Stomach smooth muscle (tissue), 2 donors: ENCODE measurements at regions not wholly inside any gene's neighbourhood (a gene's known extent, or its start where the extent isn't known, plus 50 kb on each side); places are given as distances from the start of the nearest gene placed in this dataset.

ENCODE experiments used
- H3K27ac ChIP-seq: one replicate; pipeline ENCODE4 v1.7.0; 2013; ENCODE audit warnings: mild to moderate bottlenecking, low read length, inconsistent platforms
- H3K27me3 ChIP-seq, 2 donors: one replicate each; pipeline ENCODE4 v1.7.0; 2013; ENCODE audit warnings: low read length in 2 of 2; ENCODE audit not compliant: insufficient read depth in 2 of 2, control insufficient read depth in 1 of 2
- H3K36me3 ChIP-seq, 2 donors: one replicate each; pipeline ENCODE4 v1.7.0; 2013; ENCODE audit warnings: low read length in 2 of 2; ENCODE audit not compliant: control insufficient read depth in 2 of 2, insufficient read depth in 2 of 2
- H3K4me1 ChIP-seq: one replicate; pipeline ENCODE4 v1.7.0; 2013; ENCODE audit warnings: low read length; ENCODE audit not compliant: control insufficient read depth, insufficient read depth
- H3K4me3 ChIP-seq, 2 donors: one replicate each; pipeline ENCODE4 v1.7.0; 2013; ENCODE audit warnings: low read length in 2 of 2
- H3K9ac ChIP-seq, 2 donors: one replicate each; pipeline ENCODE4 v1.7.0; 2013; ENCODE audit warnings: low read length in 2 of 2, mild to moderate bottlenecking in 1 of 2
- H3K9me3 ChIP-seq, 2 donors: one replicate each; pipeline ENCODE4 v1.7.0; 2013; ENCODE audit warnings: low read length in 2 of 2; ENCODE audit not compliant: control insufficient read depth in 2 of 2
- donor health status: healthy.
- donor health status: Pancreatic carcinoma.

DNA sequence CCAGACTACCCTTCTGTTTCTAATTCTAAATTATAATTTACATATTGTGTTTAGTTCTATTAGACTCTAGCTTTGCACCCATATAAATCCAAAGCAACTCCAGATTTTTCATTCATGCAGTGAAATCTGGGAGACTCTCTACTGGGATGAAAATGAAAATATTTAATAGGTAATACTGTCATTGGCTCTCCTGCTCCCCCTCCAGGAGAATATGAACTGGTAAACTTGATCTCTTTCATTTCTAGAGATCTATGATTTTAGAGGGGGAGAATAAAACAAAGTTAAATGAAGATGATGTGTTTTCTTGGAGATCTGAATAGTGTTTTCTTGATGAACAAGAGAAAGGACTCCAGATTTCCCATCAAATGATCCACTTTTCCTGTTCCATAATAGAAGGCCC is 104.3 kb upstream of the TMCC3 start:
- Histone ChIP-seq H3K4me1 (no peaks in the 10 kb centered on the region), H3K9ac (no peak overlapping the region), H3K9me3 (no peaks in the 10 kb centered on the region), H3K27me3 (no peaks in the 10 kb centered on the region), H3K27ac (no peak overlapping the region), H3K4me3 (no peak overlapping the region), H3K36me3 (no peaks in the 10 kb centered on the region)

DNA sequence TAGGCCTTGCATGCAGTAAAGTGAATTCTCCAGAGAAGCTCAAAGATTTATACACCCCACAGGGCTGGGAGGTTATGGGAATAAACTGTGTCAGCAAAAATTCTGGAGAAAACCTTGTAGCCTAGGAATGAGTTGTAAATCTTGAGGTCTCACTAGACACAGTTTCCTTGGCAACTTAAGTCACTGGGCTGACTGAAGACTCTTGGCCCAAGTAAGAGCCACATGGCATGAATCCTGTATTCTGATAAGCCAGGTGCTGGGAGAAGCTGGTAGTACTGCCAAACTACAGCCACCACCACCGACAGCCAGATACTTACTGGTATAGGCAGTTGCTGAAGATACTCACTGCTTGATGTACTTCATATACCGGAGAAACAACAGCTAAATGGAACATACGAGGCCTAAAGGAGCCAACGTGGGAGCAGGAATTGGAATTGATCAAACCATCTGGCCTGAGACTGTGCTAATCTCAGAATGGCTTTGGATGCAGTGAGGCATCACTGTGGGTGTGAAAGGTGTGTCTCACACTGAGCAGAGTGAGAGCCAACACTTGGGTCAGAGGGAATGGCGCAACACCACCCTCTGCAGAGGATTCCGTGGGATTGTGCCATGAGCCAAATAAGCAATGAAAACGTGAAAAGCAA is 102.8 kb upstream of the TMCC3 start:
- H3K27ac ChIP-seq: no peak overlapping the region
- H3K4me1 ChIP-seq: no peaks in the 10 kb centered on the region

DNA sequence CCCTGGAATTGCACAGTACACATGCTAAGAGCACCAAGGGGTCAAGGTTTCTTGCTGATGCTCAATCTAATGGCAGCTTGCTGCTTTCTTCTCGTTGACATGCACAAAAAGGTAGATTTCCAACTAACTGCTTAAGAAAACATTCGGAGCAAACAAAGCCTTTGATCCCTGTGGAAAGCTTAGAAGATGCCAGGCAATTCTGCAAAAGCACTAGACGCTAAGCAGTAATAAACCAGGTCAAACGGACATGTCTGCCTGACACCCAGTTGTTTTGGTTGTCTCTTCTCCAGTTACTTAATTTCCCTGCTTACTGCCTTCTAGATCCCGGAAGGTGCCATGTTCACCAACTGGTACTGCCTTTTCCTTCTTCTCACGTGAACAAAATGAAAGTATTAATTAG is 100.5 kb upstream of the TMCC3 start:
- Histone ChIP-seq H3K27ac (no peak overlapping the region), H3K9ac (no peak overlapping the region), H3K4me1 (no peaks in the 10 kb centered on the region), H3K4me3 (no peak overlapping the region), H3K36me3 (no peaks in the 10 kb centered on the region), H3K27me3 (no peaks in the 10 kb centered on the region), H3K9me3 (no peaks in the 10 kb centered on the region)

More for the DNA sequence above, 102.8 kb upstream of the TMCC3 start:
- Histone ChIP-seq H3K9me3 (no peaks in the 10 kb centered on the region), H3K36me3 (no peaks in the 10 kb centered on the region), H3K9ac (no peak overlapping the region), H3K27me3 (no peaks in the 10 kb centered on the region), H3K4me3 (no peak overlapping the region)

DNA sequence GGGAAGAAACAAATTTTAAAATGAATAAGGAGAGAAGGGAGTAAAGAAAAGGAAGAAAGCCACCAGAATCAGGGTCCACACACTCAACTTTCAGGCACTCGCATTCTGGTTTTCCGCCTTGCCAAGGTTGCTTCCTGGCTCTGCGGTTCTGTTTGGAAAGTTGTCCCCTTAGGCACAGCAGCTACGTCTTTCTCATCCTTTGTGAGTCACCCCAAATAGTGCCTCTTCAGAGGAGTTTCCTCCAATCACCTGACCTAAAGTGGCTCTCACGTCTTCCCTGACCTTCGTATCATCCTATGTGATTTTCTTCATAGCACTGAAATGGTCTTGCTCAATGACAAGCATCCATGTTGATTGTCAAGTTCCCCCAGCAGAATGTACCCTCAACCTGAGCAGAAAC is 99.5 kb upstream of the TMCC3 start:
- H3K9me3 ChIP-seq: no peaks in the 10 kb centered on the region
- H3K4me1 ChIP-seq: no peaks in the 10 kb centered on the region
- H3K36me3 ChIP-seq: no peaks in the 10 kb centered on the region
- H3K4me3 ChIP-seq: no peak overlapping the region
- no peak overlapping the region for H3K9ac ChIP-seq
- no peaks in the 10 kb centered on the region for H3K27me3 ChIP-seq
- no peak overlapping the region for H3K27ac ChIP-seq

DNA sequence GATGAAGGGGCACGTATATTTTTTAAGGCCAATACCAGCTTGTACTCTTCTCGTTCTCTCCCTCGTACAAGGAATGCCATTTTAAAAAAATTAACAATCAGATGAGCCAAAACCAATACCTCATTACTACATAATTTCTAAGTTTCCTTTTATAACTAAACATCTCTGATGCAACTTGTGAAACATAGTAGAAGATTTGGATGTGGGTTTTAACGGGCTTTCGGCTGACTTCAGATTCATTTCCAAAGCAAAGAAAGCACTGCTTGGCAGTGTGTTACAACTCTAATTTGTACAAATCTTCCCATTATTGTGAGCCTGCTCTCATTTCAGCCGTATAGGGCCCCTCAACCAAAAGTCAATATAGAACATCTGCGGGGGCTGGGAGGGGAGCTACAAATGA is 99.1 kb upstream of the TMCC3 start:
- Histone ChIP-seq H3K9ac (no peak overlapping the region), H3K9me3 (no peaks in the 10 kb centered on the region), H3K4me3 (no peak overlapping the region)

DNA sequence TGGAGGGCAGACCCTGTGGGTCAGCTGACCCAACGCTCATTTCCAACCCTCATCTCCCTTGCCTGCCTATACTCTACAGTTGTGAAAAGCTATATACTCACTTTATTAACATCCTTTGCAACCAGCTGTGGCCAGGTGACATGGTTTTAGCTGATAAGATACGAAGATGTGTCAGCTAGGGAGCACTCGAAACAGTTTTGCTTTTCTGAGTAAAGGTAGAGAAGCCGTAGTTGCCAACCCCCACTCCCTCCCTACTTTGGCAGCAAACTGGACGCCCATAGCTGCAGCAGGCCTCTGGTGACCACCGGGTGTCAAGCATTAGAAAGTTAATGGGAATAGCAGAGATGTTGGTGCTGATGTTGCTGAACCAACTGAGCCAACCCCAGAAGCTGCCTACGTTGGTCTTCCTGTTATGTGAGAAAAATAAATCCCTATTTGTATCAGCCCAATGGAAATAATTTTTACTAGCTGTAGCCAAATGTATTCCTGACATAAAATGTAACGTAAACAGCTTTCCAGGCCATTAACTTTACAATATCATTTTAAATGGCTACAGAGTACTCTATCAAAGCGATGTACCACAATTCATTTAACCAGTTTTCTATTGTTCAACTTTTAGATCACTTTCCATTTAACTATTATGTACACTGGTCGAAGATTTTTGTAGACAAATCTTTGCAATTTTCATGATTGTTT is 98.5 kb upstream of the TMCC3 start:
- no peak overlapping the region for H3K27ac ChIP-seq
- H3K9me3 ChIP-seq: no peaks in the 10 kb centered on the region
- no peak overlapping the region for H3K4me3 ChIP-seq
- H3K36me3 ChIP-seq: no peaks in the 10 kb centered on the region
- no peaks in the 10 kb centered on the region for H3K4me1 ChIP-seq
- no peak overlapping the region for H3K9ac ChIP-seq
- H3K27me3 ChIP-seq: no peaks in the 10 kb centered on the region

More for the DNA sequence above, 99.1 kb upstream of the TMCC3 start:
- Histone ChIP-seq H3K27ac (no peak overlapping the region), H3K4me1 (no peaks in the 10 kb centered on the region), H3K27me3 (no peaks in the 10 kb centered on the region), H3K36me3 (no peaks in the 10 kb centered on the region)

DNA sequence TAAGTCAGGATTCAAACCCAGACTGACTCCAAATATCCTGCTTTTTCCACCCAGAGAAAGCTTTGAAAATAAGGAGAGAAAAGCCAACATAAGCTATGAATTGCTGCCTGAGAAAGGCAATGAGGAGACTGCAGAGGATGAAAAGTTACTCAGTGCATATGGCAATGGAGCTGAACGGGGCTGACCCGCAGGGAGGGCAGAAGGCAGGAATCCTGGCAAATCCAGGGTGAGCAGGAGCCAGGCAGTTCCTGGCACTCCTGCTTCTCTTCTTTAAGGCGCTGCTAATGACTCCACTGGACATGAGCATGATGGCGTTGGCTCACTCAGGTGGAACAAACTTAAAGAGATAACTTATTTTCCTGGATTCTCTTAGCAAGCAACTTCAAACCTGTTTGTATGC is 95.2 kb upstream of the TMCC3 start:
- Histone ChIP-seq H3K4me3 (no peak overlapping the region), H3K36me3 (no peaks in the 10 kb centered on the region), H3K9me3 (no peaks in the 10 kb centered on the region), H3K27me3 (no peaks in the 10 kb centered on the region), H3K27ac (no peak overlapping the region), H3K9ac (no peak overlapping the region), H3K4me1 (no peaks in the 10 kb centered on the region)

DNA sequence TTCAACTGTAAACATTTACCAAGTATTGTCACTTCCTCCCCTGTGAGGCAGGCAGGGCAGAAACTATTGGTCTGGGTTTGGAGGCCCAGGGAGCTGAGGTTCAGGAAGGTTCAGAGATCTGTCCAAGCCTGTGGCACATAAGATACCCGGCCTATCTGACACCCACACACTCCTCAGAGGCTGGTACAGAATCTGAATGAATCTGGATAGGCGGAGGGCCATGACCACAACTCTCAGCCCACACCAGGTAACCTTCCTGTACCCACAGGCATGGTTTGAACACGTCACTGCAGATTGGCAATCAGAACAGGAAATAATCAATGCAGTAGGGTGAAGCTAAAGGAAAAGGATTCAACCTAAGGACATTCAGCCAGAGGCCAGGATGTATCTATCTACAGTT is 92.8 kb upstream of the TMCC3 start:
- H3K27me3 ChIP-seq: no peaks in the 10 kb centered on the region
- H3K4me3 ChIP-seq: no peak overlapping the region
- no peaks in the 10 kb centered on the region for H3K36me3 ChIP-seq
- no peaks in the 10 kb centered on the region for H3K4me1 ChIP-seq
- no peaks in the 10 kb centered on the region for H3K9me3 ChIP-seq
- H3K27ac ChIP-seq: no peak overlapping the region
- H3K9ac ChIP-seq: no peak overlapping the region

DNA sequence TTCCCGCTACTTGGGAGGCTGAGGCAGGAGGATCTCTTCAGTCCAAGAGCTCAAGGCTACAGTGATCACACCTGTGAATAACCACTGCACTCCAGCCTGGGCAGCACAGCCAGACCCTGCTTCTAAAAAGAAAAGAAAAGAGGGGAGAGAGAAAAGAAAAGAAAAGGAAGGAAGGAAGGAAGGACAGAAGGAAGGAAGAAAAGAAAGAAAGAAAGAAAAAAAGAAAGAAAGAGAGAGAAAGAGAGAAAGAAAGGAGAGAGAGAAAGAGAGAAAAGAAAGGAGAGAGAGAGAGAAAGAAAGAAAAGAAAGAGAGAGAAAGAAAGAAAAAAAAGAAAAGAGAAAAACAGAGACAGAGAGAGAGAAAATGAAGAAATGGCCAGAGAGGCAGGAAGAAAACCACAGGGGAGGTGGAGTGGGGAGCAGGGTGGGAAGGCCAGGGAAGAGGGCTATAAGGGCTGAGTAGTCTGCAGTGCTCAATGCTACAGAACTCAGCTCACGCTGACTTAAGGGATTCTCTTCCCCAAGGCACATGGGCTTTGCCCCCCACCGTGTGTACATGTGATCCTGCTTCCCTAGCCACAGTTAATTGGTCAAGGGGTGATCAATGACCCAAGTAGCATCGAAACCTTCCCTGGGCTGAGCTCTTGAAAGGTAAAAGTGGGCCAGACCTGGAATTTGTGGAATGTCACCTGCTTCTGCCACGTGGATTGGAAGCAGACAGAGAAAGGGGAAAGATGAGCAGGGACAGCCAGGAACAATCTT is 90.4 kb upstream of the TMCC3 start:
- Histone ChIP-seq H3K4me3 (no peak overlapping the region), H3K36me3 (no peaks in the 10 kb centered on the region), H3K27me3 (no peaks in the 10 kb centered on the region), H3K9me3 (no peaks in the 10 kb centered on the region), H3K27ac (no peak overlapping the region), H3K9ac (no peak overlapping the region), H3K4me1 (no peaks in the 10 kb centered on the region)

DNA sequence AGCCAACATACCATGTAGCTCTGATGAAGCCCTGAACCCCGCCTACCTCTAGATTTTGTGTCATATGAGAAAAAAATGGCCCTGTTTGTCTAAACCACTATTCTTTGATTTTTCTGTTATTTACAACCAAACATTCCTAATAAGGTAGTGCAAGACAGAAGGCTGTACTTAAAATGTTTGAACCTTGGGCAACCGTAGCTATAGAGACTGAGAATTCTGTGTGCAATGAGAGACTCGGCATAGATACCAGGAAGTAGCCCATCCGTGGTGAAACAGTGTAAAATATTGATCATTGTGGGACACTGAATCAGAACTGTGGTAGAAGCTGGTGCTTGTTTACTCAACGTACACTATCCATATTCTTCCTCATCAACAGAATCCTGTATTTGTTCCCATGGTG is 86.5 kb upstream of the TMCC3 start:
- Histone ChIP-seq H3K4me1 (no peaks in the 10 kb centered on the region), H3K27ac (no peak overlapping the region), H3K4me3 (no peak overlapping the region), H3K9ac (no peak overlapping the region), H3K27me3 (no peaks in the 10 kb centered on the region), H3K36me3 (no peaks in the 10 kb centered on the region), H3K9me3 (no peaks in the 10 kb centered on the region)

DNA sequence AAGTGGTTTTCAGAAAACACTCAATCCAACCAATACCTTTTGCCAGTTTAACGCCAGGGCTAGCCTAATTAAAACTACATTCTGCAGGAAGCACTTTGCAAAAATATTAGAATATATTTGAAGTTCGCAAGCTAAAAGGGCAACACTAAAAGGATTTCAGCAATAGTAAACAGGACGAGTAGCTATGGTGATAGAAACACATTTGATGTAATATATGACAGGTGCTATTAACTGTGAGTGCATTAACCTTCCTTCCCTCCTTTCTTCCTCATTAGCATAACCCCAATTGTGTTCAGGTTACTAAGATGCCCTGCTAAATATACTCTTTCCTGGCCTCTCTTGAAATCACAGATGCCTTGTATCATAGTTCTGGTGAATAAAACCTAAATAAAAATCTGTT is 85.6 kb upstream of the TMCC3 start:
- no peak overlapping the region for H3K4me3 ChIP-seq
- no peaks in the 10 kb centered on the region for H3K36me3 ChIP-seq
- H3K9ac ChIP-seq: no peak overlapping the region
- H3K9me3 ChIP-seq: no peaks in the 10 kb centered on the region
- no peaks in the 10 kb centered on the region for H3K27me3 ChIP-seq
- H3K27ac ChIP-seq: no peak overlapping the region
- no peaks in the 10 kb centered on the region for H3K4me1 ChIP-seq
